Mesothelial cell of epicardium (in vitro differentiated cells): ENCODE measurements at regions not wholly inside any gene's neighbourhood (a gene's known extent, or its start where the extent isn't known, plus 50 kb on each side); places are given as distances from the start of the nearest gene placed in this dataset.

Source experiments
- DNase-seq, 2 experiments: peaks; one replicate each; pipeline ENCODE4 v3.0.0; 2021; ENCODE audit warnings: low spot score in 2 of 2; ENCODE audit not compliant: unreplicated experiment in 2 of 2
- H3K27ac Mint-ChIP-seq: 2 replicates; pipeline ENCODE4 v1.8.0; 2021; ENCODE audit warnings: mixed read lengths
- H3K27me3 Mint-ChIP-seq: 2 replicates; pipeline ENCODE4 v1.8.0; 2021; ENCODE audit warnings: low read depth, mixed read lengths
- H3K36me3 Mint-ChIP-seq: 2 replicates; pipeline ENCODE4 v1.8.0; 2021; ENCODE audit warnings: mixed read lengths
- H3K4me1 Mint-ChIP-seq: 2 replicates; pipeline ENCODE4 v1.8.0; 2021; ENCODE audit warnings: mixed read lengths
- H3K4me3 Mint-ChIP-seq: 2 replicates; pipeline ENCODE4 v1.8.0; 2021; ENCODE audit warnings: mild to moderate bottlenecking, moderate library complexity, mixed read lengths
- H3K9me3 Mint-ChIP-seq: 2 replicates; pipeline ENCODE4 v1.8.0; 2021; ENCODE audit warnings: mixed read lengths
- TF ChIP-seq, protein P1 (sequence below): fragments of 200-600 bp; sonication (generic); IDR thresholded peaks from one replicate; pipeline ENCODE4 v1.5.0; 2021; ENCODE audit warnings: antibody characterized with exemption; ENCODE audit not compliant: unreplicated experiment

DNA sequence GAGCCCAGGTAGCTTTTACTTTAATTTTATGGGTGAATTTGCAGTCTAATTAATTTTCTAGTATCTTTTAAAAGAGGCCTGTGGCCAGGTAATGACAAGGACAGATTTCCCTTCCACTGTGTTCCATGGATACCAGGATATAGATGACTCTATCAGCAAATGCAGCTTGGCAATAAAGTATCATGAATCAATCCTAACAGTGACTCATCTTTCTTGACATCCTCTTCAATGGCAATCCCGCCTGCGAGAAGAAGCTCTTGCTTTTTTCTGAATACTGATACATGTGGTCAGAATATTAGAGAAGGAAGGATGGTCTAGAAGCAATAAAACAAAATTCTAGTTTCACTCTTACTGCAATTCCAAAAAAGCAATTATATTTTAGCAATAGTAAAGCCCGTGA, 267.8 kb downstream of the DTHD1 start:
- no peak overlapping the region for H3K4me3 Mint-ChIP-seq
- TF ChIP-seq, protein P1, sequence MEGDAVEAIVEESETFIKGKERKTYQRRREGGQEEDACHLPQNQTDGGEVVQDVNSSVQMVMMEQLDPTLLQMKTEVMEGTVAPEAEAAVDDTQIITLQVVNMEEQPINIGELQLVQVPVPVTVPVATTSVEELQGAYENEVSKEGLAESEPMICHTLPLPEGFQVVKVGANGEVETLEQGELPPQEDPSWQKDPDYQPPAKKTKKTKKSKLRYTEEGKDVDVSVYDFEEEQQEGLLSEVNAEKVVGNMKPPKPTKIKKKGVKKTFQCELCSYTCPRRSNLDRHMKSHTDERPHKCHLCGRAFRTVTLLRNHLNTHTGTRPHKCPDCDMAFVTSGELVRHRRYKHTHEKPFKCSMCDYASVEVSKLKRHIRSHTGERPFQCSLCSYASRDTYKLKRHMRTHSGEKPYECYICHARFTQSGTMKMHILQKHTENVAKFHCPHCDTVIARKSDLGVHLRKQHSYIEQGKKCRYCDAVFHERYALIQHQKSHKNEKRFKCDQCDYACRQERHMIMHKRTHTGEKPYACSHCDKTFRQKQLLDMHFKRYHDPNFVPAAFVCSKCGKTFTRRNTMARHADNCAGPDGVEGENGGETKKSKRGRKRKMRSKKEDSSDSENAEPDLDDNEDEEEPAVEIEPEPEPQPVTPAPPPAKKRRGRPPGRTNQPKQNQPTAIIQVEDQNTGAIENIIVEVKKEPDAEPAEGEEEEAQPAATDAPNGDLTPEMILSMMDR, result no peak
- DNase-seq, result no peak
- H3K9me3 Mint-ChIP-seq, result no peaks in the 10 kb centered on the region
- H3K27me3 Mint-ChIP-seq, result no peaks in the 10 kb centered on the region
- H3K27ac Mint-ChIP-seq, result no peak overlapping the region
- H3K36me3 Mint-ChIP-seq, result no peaks in the 10 kb centered on the region
- H3K4me1 Mint-ChIP-seq, result no peaks in the 10 kb centered on the region

DNA sequence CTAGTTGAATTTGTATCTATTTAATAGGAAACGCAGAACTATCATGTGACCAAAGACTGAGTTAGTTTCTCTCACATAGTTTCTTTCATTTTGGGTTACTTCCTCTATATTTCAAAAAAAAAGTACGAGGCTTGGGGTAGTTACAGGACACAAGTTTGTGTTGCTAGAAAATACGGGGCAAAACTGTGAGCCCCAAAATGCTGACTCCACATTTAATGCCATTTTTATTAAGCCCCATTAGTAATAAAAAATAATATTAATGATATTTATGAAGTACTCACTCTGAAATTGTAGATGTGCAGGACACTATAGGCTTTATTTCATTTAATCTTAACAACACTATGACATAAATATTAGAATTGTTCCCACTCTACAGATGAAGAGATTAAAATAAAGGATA, 268.6 kb downstream of the DTHD1 start:
- no peak for DNase-seq
- H3K36me3 Mint-ChIP-seq, result no peaks in the 10 kb centered on the region
- H3K4me3 Mint-ChIP-seq, result no peak overlapping the region
- no peaks in the 10 kb centered on the region for H3K9me3 Mint-ChIP-seq
- H3K27me3 Mint-ChIP-seq, result no peaks in the 10 kb centered on the region
- TF ChIP-seq, protein P1, result no peak
- no peaks in the 10 kb centered on the region for H3K4me1 Mint-ChIP-seq
- no peak overlapping the region for H3K27ac Mint-ChIP-seq

DNA sequence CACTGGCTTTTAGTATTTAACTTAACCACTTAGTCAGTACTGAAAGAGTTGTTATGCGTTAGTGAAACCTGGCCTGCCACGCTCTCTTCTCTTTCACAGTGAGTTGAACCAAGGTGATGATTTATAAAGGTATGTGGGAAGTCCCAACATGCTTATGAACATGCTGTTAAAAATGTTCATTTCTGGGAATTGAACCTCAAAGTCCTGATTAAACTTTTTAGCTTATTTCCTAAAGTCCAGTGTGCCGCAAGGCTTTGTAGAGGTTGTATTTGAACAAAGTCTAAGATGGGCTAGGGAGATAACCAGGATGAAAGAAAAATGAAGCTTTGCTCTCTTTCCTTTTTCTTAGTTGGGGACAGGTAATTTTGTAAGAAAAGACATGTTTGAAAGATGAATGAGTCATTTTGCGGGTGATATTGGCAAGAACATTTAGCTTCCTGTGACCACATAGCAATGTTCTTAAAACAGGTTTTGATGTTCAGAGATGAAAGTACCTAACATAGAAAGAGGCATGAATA, 270.3 kb downstream of the DTHD1 start:
- H3K36me3 Mint-ChIP-seq, result no peaks in the 10 kb centered on the region
- H3K4me3 Mint-ChIP-seq, result no peak overlapping the region
- TF ChIP-seq, protein P1, result no peak
- H3K27ac Mint-ChIP-seq, result no peak overlapping the region
- no peaks in the 10 kb centered on the region for H3K27me3 Mint-ChIP-seq
- no peaks in the 10 kb centered on the region for H3K9me3 Mint-ChIP-seq
- no peaks in the 10 kb centered on the region for H3K4me1 Mint-ChIP-seq
- DNase-seq, result no peak

DNA sequence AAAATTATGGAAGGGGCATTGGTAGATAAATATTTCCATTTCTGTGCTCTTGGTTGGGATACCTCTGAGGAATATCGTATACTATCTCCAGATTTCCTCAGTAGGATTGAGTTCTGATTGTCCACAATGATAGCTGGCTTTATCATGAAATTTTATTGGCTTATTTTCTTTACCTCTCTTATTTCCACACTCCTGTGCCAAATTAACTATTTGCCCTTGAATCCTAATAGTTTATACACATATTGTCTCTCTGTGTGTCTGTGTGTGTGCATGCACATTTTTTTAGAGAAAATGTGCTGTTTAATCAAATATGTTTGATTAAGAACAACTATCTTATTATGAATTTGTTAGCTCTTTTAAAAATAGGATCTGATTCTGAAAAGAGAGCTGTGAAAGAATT, 271.6 kb downstream of the DTHD1 start:
- DNase-seq, result no peak
- H3K27ac Mint-ChIP-seq, result no peak overlapping the region
- TF ChIP-seq, protein P1, result no peak
- H3K4me3 Mint-ChIP-seq, result no peak overlapping the region
- H3K36me3 Mint-ChIP-seq, result no peaks in the 10 kb centered on the region
- H3K27me3 Mint-ChIP-seq, result no peaks in the 10 kb centered on the region
- H3K9me3 Mint-ChIP-seq, result no peaks in the 10 kb centered on the region
- H3K4me1 Mint-ChIP-seq, result no peaks in the 10 kb centered on the region

DNA sequence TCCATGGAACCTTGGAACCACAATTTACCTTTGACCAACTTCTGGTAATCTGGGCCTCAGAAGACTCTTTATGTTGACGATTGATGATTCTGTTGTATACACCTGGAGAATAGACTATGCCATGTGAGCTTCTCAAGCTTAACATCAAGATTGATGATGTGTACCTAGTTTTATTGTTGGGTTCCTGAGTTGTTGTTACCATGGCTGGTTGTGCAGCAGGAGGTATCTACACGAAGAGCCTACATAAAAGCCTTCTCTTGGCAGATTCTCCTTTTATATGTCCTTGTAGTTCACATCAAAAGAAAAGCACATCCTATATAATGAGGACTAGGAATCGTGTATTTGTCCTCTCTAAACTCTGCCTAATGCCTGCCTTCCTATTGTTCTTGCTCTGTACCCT, 272.0 kb downstream of the DTHD1 start:
- H3K4me3 Mint-ChIP-seq, result no peak overlapping the region
- TF ChIP-seq, protein P1, result no peak

DNA sequence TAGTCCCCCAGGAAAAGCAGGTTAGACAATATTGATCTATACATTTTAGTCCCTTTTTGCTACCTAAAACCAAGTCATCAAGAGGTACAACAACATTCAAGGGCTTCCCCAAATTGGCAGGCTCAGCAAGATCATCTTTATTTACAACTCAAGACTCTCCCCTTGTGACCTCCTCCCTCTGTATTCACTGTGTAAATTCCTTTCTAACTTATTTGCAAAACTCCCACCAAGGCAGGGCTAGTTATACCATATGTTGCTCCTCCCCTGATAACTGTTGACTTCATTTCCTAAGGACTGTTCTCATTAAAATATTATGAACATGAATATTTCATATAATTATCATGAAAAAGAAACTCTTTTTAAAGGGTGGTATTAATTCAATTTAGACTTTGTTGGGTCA, 275.6 kb downstream of the DTHD1 start:
- Mint-ChIP-seq H3K36me3 (no peaks in the 10 kb centered on the region), H3K9me3 (peaks cover 4% of the 10 kb centered on the region), H3K4me3 (no peak overlapping the region), H3K4me1 (no peaks in the 10 kb centered on the region), H3K27ac (no peak overlapping the region), H3K27me3 (no peaks in the 10 kb centered on the region)
- no peak for DNase-seq
- TF ChIP-seq, protein P1, result no peak

More for the DNA sequence above, 272.0 kb downstream of the DTHD1 start:
- no peaks in the 10 kb centered on the region for H3K9me3 Mint-ChIP-seq
- H3K36me3 Mint-ChIP-seq, result no peaks in the 10 kb centered on the region
- no peak overlapping the region for H3K27ac Mint-ChIP-seq
- H3K27me3 Mint-ChIP-seq, result no peaks in the 10 kb centered on the region
- no peaks in the 10 kb centered on the region for H3K4me1 Mint-ChIP-seq
- no peak for DNase-seq
